Dermis blood vessel endothelial cell (primary cell): ENCODE measurements at regions not wholly inside any gene's neighbourhood (a gene's known extent, or its start where the extent isn't known, plus 50 kb on each side); places are given as distances from the start of the nearest gene placed in this dataset.
"Not testable (repeated sequence)": the region's sequence is repeated elsewhere in the genome, so short reads cannot be mapped to it uniquely, and the experiment has no call there.

Experiments used
- DNase-seq: peaks from one replicate; pipeline ENCODE4 v3.0.0; 2010

DNA sequence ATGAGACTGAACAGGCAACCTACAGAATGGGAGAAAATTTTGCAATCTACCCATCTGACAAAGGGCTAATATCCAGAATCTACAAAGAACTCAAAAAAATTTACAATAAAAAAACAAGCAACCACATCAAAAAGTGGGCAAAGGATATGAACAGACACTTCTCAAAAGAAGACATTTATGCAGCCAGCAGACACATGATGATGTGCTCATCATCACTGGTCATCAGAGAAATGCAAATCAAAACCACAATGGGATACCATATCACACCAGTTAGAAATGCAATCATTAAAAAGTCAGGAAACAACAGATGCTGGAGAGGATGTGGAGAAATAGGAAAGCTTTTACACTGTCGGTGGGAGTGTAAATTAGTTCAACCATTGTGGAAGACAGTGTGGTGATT is 51.7 kb upstream of the PAXBP1 start:
- DNase-seq: not testable (repeated sequence)

- DNase-seq: no peak
Measured at GRCh38 chr21:32824950-32825349, 53.4 kb upstream of the PAXBP1 start.

DNA sequence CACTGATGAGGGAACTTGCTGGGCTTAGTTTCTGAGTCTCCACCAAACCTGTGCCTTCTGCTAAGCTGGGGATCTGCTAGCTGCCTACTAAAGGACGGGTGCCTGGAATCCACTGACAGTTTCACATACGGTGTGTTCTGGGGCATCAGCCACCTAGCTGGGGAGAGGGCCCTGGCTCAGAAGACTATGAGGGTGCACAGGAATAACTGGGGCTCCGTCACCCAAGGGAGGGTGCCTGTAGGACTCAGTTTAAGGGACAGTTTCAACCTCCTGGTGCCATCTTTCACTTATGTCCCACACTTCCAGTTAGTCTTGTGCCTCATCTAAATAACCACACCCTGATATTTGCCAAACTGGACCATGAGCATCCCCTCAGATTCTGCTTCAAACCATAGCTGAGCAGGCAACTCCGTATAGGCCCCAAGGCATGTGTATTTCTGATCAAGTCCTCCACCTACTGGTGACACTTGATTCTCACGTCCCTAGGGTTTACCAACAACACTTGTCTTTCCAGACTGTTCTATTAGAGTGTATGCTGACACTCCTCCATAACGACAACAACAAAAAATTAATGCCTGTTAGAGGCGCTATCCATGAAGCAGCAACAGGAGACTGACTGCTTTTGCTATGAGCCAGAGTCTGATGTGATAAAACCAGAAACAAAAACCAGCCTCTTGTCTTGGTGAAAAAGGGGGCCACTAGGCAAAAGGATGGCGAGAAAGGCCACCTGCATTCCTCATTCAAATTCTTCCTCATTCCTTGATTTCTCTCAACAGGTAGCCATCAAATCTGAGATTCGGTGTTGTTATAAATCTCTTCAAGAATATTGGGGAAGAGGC is 55.0 kb upstream of the PAXBP1 start:
- DNase-seq: peak; percentile 79

- DNase-seq: no peak
Measured at GRCh38 chr21:32828908-32829307, 57.4 kb upstream of the PAXBP1 start.

GRCh38 chr21:32829504-32829903 is 57.9 kb upstream of the PAXBP1 start:
- no peak for DNase-seq

- DNase-seq: not testable (repeated sequence)
Measured at GRCh38 chr21:32831779-32832178, 60.2 kb upstream of the PAXBP1 start.

DNA sequence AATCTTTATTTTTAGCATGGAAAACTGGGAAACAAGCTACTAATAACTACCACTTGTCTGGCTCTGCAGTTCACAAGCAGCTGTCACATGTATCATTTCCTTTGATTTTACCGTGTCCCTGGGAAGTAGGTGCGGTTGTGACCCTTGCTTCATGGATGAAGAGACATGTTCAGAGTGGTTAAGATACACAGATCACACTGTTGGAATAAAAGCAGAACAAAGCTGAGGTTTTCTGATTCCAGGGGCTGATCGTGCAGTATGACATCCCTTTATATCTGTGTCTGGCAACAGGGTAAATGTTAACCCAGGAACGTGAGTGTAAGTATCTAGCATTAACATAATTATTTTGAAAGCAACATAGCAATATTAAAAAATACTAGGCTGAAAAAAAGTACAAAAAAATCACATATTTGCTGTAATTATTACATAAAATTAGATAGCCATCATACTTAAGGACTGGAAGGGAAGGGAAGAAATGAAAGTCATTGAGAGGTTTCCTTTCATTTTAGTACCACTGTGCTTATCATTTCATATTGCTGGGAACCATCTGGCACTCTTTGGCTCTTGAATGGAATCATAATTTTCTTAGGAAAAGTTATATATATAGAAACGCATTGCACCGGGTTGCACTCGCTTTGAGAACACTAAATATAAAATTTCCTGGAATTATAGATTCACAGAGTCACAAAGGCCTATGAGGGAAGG is 62.8 kb upstream of the PAXBP1 start:
- no peak for DNase-seq

DNA sequence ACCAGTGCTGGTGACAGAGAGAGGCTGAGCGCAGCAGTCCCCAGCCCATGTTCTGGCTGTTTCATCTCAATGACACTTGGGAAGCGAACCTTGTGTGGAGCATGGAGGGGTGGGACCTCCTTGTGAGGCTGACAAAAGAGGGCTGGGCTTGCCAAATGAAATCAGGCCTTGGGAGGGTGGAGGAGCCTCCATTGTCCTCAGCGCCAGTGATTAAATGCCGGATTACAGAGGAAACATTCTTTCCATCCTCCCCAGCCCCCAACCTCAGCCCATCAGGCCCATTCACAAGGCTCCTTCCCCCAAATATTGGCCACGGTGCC is 63.3 kb upstream of the PAXBP1 start:
- DNase-seq: no peak

DNA sequence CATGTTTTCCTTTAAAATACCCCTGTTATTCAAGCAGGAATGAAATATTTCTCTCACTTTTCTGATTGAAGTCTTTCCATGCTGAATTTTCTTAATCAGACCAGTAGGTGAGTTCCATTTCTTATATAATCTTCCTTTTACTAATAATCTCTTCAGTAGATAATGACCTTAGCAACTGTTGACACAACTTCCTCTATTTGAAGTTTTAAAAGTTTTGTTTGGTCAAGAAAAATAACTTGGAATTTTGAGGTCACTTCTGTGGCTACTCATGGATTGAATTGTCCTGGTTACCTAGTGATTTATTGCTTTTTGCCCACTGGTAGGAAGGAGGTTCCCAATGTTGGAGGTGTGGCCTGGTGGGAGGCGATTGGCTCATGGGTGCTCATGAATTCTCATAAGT is 70.6 kb upstream of the PAXBP1 start:
- DNase-seq: no peak

DNA sequence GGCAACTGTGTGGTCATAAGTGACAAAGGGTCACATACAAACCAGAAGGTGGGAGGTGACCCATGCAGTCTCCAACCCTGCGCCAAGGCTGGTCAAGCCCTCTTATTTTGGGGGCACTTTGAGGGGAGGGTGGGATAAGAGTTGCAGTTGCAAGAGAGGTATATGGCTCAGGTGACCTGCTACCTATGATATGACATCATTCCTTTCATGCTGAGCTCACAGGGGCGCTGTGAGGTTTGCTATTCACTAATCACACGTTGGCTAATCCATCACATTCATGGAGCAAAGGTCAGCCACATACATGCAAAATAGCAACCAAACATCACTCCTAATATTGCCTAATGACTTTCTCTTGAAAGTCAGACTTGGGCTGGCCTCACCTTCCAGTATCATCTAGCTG is 72.0 kb upstream of the PAXBP1 start:
- no peak for DNase-seq

GRCh38 chr21:32844076-32844475 is 72.5 kb upstream of the PAXBP1 start:
- DNase-seq: no peak

GRCh38 chr21:32844653-32845436 is 73.3 kb upstream of the PAXBP1 start:
- no peak for DNase-seq

GRCh38 chr21:32858628-32859027 is 87.1 kb upstream of the PAXBP1 start:
- no peak for DNase-seq

GRCh38 chr21:32860399-32860798 is 88.8 kb upstream of the PAXBP1 start:
- no peak for DNase-seq

DNA sequence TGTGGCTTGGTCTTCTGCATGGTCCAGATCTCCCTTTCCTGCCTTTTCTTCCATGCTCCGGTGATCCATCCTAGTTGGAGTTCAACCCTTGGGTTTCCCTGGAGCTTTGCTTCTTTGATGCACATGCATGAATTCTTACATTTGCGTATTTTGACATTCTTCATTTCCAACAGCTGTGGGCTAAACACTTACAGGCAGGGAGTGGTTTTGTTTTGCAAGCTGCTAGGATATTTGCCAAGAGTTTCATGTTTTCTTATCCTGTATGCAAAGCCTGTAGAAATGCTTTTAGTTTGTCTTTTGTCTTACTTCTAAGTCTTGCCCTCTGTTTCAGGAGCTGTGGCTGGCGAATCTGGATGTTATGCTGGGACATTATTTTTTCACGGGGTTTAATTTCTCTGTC is 90.3 kb upstream of the PAXBP1 start:
- no peak for DNase-seq

GRCh38 chr21:32867597-32867996 is 96.0 kb upstream of the PAXBP1 start:
- no peak for DNase-seq

DNA sequence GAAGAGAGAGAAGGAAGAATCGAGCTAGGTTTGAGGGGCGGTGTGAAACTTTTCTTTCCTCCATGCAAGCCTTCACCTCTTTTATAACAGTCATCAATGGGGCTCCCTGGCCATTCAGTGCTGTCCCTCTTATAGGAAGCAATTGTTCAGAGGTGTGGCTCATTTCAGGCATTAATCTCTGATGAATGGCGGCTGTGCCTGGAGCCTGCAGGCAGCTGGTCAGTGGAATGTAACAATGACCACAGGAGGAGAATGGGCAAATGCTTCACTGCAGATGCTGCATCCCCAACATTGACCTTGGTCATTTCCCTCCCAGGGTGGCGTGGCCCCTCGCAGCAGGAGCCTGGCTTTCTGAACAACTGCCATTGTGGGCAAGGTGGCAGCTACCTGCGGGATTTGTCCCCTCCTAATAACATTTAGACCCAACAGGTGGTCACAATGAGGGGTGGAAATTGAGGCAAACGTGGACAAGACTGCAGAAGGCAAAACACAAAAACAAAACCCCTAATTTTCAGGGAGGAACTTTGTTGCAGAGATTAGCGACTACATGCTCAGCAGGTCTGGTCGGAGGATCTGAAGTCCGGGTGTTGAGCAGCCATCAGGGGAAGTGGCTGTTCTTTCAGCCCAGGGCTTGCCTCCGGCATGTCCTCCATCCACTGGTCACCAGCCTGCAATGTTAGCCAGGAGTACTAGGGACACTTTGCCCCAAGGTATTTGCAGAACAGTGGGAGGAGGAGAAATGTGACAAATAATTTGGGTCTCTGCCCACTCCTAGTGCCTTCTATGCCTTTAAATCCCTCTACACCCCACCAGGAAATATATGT is 97.3 kb upstream of the PAXBP1 start:
- no peak for DNase-seq

- no peak for DNase-seq
Measured at GRCh38 chr21:32869459-32869858, 97.9 kb upstream of the PAXBP1 start.

DNA sequence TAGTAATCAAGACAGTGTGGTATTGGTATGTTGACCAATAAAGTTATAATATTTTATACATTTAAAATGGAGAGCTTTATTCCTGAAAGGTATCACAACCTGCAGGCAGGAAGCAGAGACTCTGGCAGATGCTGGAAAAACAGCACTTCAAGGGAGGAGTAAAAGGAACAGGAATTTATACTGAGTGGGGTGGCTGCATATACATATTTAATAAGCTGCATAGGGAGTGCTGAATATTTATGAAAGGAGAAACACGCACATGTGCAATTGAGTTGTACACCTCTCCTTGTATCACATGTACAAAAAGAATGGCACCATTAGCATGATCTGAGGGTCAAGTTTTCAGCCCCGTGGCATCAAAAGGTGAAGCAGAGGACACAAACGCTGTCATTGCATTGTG is 104.9 kb upstream of the PAXBP1 start:
- no peak for DNase-seq

DNA sequence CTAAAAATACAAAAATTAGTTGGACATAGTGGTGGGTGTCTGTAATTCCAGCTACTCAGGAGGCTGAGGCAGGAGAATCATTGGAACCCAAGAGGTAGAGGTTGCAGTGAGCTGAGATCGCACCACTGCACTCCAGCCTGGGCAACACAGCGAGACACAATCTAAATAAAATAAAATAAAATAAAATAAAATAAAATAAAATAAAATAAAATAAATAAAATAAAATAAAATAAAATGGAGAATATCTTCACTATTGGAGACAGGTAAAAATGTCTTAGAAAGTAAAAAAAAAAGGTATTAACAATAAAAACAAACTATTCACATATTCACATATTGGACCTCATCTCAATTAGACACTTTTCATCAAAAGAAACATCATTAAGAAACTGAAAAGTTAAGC is 106.3 kb upstream of the PAXBP1 start:
- DNase-seq: not testable (repeated sequence)

GRCh38 chr21:32878661-32879060 is 107.1 kb upstream of the PAXBP1 start:
- no peak for DNase-seq

DNA sequence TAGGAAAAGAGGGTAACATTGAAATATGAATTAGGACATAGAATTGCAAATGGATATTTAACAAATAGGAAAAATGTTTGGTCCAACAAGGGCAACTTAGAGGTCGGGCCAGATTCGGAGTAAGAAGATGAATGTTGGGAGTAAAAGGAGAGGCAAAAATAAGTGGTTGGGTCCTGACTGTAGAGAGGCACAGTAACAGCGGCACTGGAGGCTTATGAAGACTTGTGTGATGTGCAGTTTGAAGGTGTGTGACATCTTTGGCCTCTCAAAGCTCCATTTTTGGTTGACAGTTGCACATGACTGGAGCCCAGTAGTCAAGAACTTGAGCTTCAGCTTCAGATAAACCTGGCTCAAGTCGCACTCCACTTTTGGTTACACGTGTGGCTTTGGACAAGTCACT is 109.9 kb upstream of the PAXBP1 start:
- no peak for DNase-seq

- DNase-seq: no peak
Measured at GRCh38 chr21:32884062-32884461, 112.5 kb upstream of the PAXBP1 start.
